H1 (cell line): ENCODE measurements at regions not wholly inside any gene's neighbourhood (a gene's known extent, or its start where the extent isn't known, plus 50 kb on each side); places are given as distances from the start of the nearest gene placed in this dataset.

Source experiments
- CEBPB ChIP-seq: IDR thresholded peaks from 2 replicates; pipeline ENCODE4 v1.6.1; 2012; ENCODE audit warnings: low read depth, low read length
- EZH2 ChIP-seq: fragments of 200-600 bp; sonication (generic); IDR thresholded peaks from 2 replicates; pipeline ENCODE4 v1.7.1; 2012; ENCODE audit warnings: low read depth, mild to moderate bottlenecking, moderate library complexity, low read length, inconsistent platforms; ENCODE audit not compliant: severe bottlenecking
- GABPA ChIP-seq: IDR thresholded peaks from 2 replicates; pipeline ENCODE4 v1.6.1; 2011; ENCODE audit warnings: mild to moderate bottlenecking, low read length, moderate library complexity, borderline replicate concordance; ENCODE audit not compliant: insufficient read depth
- JUND ChIP-seq: IDR thresholded peaks from 2 replicates; pipeline ENCODE4 v1.6.1; 2011; ENCODE audit warnings: mild to moderate bottlenecking, improper control_type of control experiment, low read length
- POLR2A ChIP-seq, 2 experiments: IDR thresholded peaks; 1 replicate in 1 of 2; 2 replicates in 1 of 2; pipeline ENCODE4 v1.6.1; 2011; ENCODE audit warnings: low read depth in 2 of 2, low read length in 2 of 2, mild to moderate bottlenecking in 2 of 2; ENCODE audit errors: control extremely low read depth in 1 of 2
- SRF ChIP-seq: IDR thresholded peaks from 2 replicates; pipeline ENCODE4 v1.6.1; 2011; ENCODE audit warnings: mild to moderate bottlenecking, low read depth, low read length, moderate library complexity
- SUZ12 ChIP-seq: fragments of 200-600 bp; sonication (generic); IDR thresholded peaks from 2 replicates; pipeline ENCODE4 v1.6.1; 2012; ENCODE audit warnings: mild to moderate bottlenecking, inconsistent platforms, low read length, moderate library complexity, mixed read lengths
- TF ChIP-seq, protein P1 (sequence below), 3 experiments: IDR thresholded peaks; 1 replicate in 2 of 3; 2 replicates in 1 of 3; pipeline versions ENCODE4 v1.5.1 to v1.6.1; 2011; ENCODE audit warnings: low read length in 3 of 3, mild to moderate bottlenecking in 3 of 3, inconsistent platforms in 2 of 3, low read depth in 1 of 3, moderate library complexity in 1 of 3; ENCODE audit not compliant: insufficient read depth in 1 of 3; ENCODE audit errors: control extremely low read depth in 1 of 3

DNA sequence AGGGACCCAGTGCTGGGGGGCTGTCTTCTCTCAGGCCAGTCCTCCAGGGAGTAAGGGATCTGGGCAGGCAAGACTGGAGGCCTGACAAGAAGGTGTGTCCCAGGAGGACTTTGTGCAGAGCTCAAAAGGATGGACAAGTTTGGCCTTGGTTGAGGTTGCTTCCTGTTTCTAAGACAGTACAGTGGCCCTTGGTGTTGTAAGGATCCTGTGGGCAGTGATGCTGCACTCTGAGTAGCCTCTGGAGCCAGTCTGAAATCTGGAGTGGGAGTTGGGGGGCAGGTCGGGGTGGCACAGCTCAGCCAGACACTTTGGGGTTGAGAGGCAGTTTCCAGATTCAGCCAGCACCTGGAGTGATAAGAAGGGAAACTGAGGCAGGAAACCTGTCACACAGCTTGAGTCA lies 139.2 kb upstream of the ZMIZ1 start:
- TF ChIP-seq POLR2A (IDR thresholded peaks at IDR 0.05; ENCODE audit: control extremely low read depth in 1 of 2, low read depth in 2 of 2, low read length in 2 of 2) (no peak), CEBPB (no peak), SRF (no peak), GABPA (no peak), JUND (no peak), EZH2 (no peak), SUZ12 (no peak)
- TF ChIP-seq, protein P1, sequence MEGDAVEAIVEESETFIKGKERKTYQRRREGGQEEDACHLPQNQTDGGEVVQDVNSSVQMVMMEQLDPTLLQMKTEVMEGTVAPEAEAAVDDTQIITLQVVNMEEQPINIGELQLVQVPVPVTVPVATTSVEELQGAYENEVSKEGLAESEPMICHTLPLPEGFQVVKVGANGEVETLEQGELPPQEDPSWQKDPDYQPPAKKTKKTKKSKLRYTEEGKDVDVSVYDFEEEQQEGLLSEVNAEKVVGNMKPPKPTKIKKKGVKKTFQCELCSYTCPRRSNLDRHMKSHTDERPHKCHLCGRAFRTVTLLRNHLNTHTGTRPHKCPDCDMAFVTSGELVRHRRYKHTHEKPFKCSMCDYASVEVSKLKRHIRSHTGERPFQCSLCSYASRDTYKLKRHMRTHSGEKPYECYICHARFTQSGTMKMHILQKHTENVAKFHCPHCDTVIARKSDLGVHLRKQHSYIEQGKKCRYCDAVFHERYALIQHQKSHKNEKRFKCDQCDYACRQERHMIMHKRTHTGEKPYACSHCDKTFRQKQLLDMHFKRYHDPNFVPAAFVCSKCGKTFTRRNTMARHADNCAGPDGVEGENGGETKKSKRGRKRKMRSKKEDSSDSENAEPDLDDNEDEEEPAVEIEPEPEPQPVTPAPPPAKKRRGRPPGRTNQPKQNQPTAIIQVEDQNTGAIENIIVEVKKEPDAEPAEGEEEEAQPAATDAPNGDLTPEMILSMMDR (IDR thresholded peaks at IDR 0.05; ENCODE audit: control extremely low read depth in 1 of 3, insufficient read depth in 1 of 3, low read depth in 1 of 3, low read length in 3 of 3) = no peak
